HUES64 (cell line): ENCODE measurements at regions not wholly inside any gene's neighbourhood (a gene's known extent, or its start where the extent isn't known, plus 50 kb on each side); places are given as distances from the start of the nearest gene placed in this dataset.

Source experiments
- H3K27ac ChIP-seq: 2 replicates; pipeline ENCODE4 v1.7.0; 2013; ENCODE audit warnings: low read depth, low read length, inconsistent platforms
- H3K27me3 ChIP-seq: 2 replicates; pipeline ENCODE4 v1.6.1; 2013; ENCODE audit warnings: mild to moderate bottlenecking, low read length; ENCODE audit not compliant: insufficient read depth
- H3K36me3 ChIP-seq: 2 replicates; pipeline ENCODE4 v1.6.1; 2013; ENCODE audit warnings: mild to moderate bottlenecking, low read length; ENCODE audit not compliant: insufficient read depth
- H3K4me1 ChIP-seq: 2 replicates; pipeline ENCODE4 v1.6.1; 2013; ENCODE audit warnings: mild to moderate bottlenecking, low read length, moderate library complexity; ENCODE audit not compliant: insufficient read depth
- H3K4me3 ChIP-seq: 2 replicates; pipeline ENCODE4 v1.5.1; 2013; ENCODE audit warnings: mild to moderate bottlenecking, low read length, moderate library complexity
- H3K9ac ChIP-seq: 2 replicates; pipeline ENCODE4 v1.6.1; 2013; ENCODE audit warnings: mild to moderate bottlenecking, low read depth, low read length
- H3K9me3 ChIP-seq: 2 replicates; pipeline ENCODE4 v1.6.1; 2013; ENCODE audit warnings: low read depth, low read length; ENCODE audit not compliant: insufficient read depth
- WGBS: fragments of 150-250, 120-280 bp; methylation state at CpG from one replicate; pipeline ENCODE4 v1.1.7; 2013; ENCODE audit warnings: missing lambda C conversion rate; 5-methylcytosine and 5-hydroxymethylcytosine counted together

DNA sequence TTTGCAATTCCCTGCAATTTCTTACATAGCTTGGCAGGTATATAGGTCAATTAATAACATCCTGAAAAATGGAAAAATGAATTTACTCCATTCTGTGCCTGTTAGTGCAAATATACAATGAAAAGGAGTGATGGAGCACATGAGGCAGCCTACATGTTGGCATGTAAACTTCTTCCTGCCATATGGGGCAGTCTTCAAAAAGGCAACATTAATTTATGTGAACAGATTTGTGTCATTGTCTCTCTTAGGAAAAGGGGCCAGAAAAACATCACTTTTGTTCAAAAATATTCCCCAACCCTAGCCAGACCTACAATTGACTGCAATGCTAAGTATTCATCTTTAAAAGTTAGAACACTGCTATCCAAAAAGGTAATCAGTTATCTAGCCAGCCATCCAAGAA lies 332.2 kb downstream of the TBC1D4 start:
- Histone ChIP-seq H3K9ac (no peak overlapping the region), H3K4me1 (no peaks in the 10 kb centered on the region; the same call in 1 of the 2 replicates), H3K36me3 (no peaks in the 10 kb centered on the region), H3K27ac (no peak overlapping the region), H3K27me3 (no peaks in the 10 kb centered on the region), H3K4me3 (no peak overlapping the region), H3K9me3 (peaks cover 3% of the 10 kb centered on the region; the same call in 1 of the 2 replicates)

- H3K9me3 ChIP-seq, result peaks cover 3% of the 10 kb centered on the region; the same call in 1 of the 2 replicates
- H3K4me3 ChIP-seq, result no peak overlapping the region
- H3K27ac ChIP-seq, result no peak overlapping the region
- 75% methylated on average over 5 of the region's 5 CpGs for WGBS
- no peak overlapping the region for H3K9ac ChIP-seq
- H3K4me1 ChIP-seq, result no peaks in the 10 kb centered on the region; the same call in 1 of the 2 replicates
- no peaks in the 10 kb centered on the region for H3K27me3 ChIP-seq
- H3K36me3 ChIP-seq, result no peaks in the 10 kb centered on the region
These were observed 334.0 kb downstream of the TBC1D4 start for GRCh38 chr13:75147946-75148345.

DNA sequence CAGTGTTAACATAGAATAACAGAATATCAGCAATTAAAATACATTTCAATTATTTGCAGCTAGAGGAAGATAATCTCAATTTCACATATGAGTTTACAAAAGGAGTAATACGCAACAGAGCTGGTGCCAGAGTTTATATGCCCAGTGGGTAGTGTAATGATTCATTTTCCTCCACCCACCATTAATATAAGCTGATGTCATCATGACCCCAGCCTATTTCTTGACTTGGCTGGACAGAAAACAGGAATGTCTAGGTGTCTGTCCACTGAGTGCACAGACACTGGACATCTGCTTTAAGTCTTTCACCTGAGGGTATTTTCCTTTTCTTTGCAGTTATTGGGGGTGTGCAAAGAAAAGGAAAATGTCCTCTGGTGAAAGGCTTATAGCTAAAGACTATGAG lies 335.5 kb downstream of the TBC1D4 start:
- H3K9me3 ChIP-seq, result no peaks in the 10 kb centered on the region
- no peak overlapping the region for H3K9ac ChIP-seq
- H3K4me3 ChIP-seq, result no peak overlapping the region
- H3K4me1 ChIP-seq, result no peaks in the 10 kb centered on the region; the same call in 1 of the 2 replicates
- no peaks in the 10 kb centered on the region for H3K36me3 ChIP-seq
- no peak overlapping the region for H3K27ac ChIP-seq
- no peaks in the 10 kb centered on the region for H3K27me3 ChIP-seq
- no CpG with 5 or more reads among the region's 1 CpG for WGBS

- Histone ChIP-seq H3K27me3 (no peaks in the 10 kb centered on the region), H3K27ac (no peak overlapping the region), H3K9ac (no peak overlapping the region), H3K36me3 (no peaks in the 10 kb centered on the region), H3K4me3 (no peak overlapping the region), H3K4me1 (no peaks in the 10 kb centered on the region; the same call in 1 of the 2 replicates), H3K9me3 (no peaks in the 10 kb centered on the region)
- WGBS, result 98% methylated on average over 1 of the region's 1 CpG
These were observed 336.0 kb downstream of the TBC1D4 start for GRCh38 chr13:75145927-75146326.

GRCh38 chr13:75139291-75139690 lies 342.7 kb downstream of the TBC1D4 start:
- Histone ChIP-seq H3K27ac (no peak overlapping the region), H3K4me1 (no peaks in the 10 kb centered on the region), H3K9me3 (peaks cover 28% of the 10 kb centered on the region), H3K27me3 (no peaks in the 10 kb centered on the region), H3K9ac (no peak overlapping the region), H3K4me3 (no peak overlapping the region), H3K36me3 (no peaks in the 10 kb centered on the region)

GRCh38 chr13:75137911-75138571 lies 343.9 kb downstream of the TBC1D4 start:
- H3K9me3 ChIP-seq, result peaks cover 28% of the 10 kb centered on the region
- H3K4me1 ChIP-seq, result no peaks in the 10 kb centered on the region
- no peak overlapping the region for H3K27ac ChIP-seq
- no peaks in the 10 kb centered on the region for H3K27me3 ChIP-seq
- H3K4me3 ChIP-seq, result no peak overlapping the region
- H3K36me3 ChIP-seq, result no peaks in the 10 kb centered on the region
- WGBS, result 92% methylated on average over 3 of the region's 3 CpGs
- H3K9ac ChIP-seq, result no peak overlapping the region

DNA sequence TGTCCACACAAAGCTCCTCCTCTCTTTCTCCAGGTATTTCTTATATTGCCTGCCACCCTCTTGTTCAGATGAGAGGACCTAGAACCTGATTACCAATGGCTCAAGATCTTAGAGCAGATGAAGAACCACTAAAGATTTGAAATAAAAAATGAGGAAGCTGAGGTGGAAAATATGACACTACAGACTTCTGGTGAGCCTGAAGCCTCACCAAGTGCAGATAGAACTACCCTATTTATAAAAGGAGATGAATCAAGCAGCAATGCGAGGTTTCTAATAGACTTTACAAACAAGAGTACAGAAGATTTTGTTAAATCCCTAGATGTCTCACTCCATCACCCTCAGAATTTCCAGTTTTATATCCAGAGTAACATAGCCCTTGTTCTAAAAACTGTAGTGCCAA lies 345.8 kb downstream of the TBC1D4 start:
- Histone ChIP-seq H3K4me1 (no peaks in the 10 kb centered on the region), H3K27me3 (no peaks in the 10 kb centered on the region), H3K9ac (no peak overlapping the region), H3K36me3 (no peaks in the 10 kb centered on the region), H3K9me3 (peaks cover 28% of the 10 kb centered on the region), H3K4me3 (no peak overlapping the region), H3K27ac (no peak overlapping the region)
- 100% methylated on average over 1 of the region's 1 CpG for WGBS

DNA sequence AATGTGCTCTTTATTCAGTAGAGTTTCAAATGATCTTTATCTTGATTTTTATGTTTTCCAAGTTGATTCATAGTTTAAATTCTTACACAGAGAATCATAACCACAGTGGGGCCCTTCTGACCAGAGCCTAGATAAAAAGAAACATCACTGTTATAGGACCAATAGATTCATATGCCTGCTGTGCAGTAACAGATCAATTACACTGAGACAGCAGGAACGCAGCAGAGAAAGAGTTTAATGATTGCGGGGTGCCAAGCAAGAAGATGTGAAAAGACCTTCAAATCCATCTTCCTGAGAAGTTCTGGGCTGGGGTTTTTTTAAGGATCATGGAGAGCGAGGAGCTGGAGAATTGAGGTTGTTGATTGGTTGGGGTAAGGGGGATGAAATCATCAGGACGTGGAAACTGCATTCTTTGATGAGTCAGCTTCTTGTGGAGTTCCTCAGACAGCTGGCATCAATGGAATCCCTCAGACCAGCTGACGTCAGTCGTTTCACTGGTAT lies 346.6 kb downstream of the TBC1D4 start:
- H3K27me3 ChIP-seq, result no peaks in the 10 kb centered on the region
- H3K9me3 ChIP-seq, result peaks cover 28% of the 10 kb centered on the region
- H3K36me3 ChIP-seq, result no peaks in the 10 kb centered on the region
- H3K4me3 ChIP-seq, result no peak overlapping the region
- no peaks in the 10 kb centered on the region for H3K4me1 ChIP-seq
- H3K27ac ChIP-seq, result no peak overlapping the region
- 77% methylated on average over 4 of the region's 6 CpGs for WGBS
- H3K9ac ChIP-seq, result no peak overlapping the region

DNA sequence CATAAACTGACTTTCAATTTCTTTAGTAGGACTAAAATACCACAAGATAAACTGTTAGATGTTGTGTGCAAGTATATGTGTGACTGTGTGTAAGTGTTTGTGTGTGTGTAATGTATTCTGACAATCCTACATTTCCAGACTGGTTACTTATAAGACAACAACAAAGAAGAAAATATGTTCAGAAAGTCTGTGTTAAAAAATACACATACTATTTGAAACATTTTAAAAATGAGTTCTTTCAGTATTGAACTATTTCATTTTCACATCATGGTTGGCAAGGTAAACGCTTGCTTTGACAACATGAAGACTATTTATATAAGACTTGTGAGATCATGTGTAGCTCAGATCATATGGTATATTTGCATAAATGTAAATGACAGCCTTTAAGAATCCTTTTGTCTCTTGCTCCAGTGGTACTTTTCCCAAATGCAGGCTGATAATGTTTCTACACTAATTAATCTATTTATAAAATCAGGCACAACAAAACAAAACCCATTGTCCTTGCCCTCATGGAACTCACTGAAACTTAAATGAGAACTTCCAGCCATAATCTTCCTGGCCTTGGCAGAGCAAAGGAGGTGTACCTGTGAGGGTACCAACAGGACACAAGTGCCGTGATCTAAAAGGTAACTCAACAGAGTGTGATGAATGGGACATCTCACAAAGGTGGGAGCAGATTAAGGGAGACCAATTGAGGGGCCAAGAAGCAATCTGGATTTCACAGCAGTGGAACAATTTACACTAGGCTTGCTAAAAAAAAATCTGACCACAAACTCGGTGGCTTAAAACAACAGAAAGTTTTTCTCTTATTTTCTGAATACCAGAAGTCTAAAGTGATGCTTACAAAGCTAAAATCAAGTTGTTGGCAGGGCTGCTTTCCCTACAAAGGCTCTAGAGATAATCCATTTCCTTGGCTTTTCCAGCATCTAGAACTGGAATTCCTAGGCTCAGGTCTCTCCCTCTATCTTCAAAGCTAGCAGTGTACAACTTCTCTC lies 349.0 kb downstream of the TBC1D4 start:
- Histone ChIP-seq H3K9ac (no peak overlapping the region), H3K9me3 (peaks cover 13% of the 10 kb centered on the region; the same call in 1 of the 2 replicates), H3K27ac (no peak overlapping the region), H3K4me1 (no peaks in the 10 kb centered on the region), H3K27me3 (no peaks in the 10 kb centered on the region), H3K36me3 (no peaks in the 10 kb centered on the region), H3K4me3 (no peak overlapping the region)
- 95% methylated on average over 2 of the region's 3 CpGs for WGBS

- H3K9me3 ChIP-seq, result no peaks in the 10 kb centered on the region
- no peak overlapping the region for H3K4me3 ChIP-seq
- no peaks in the 10 kb centered on the region for H3K27me3 ChIP-seq
- H3K4me1 ChIP-seq, result no peaks in the 10 kb centered on the region
- 89% methylated on average over 1 of the region's 1 CpG for WGBS
- H3K36me3 ChIP-seq, result no peaks in the 10 kb centered on the region
- H3K27ac ChIP-seq, result no peak overlapping the region
- no peak overlapping the region for H3K9ac ChIP-seq
These were observed 352.6 kb downstream of the TBC1D4 start for GRCh38 chr13:75129331-75129730.

DNA sequence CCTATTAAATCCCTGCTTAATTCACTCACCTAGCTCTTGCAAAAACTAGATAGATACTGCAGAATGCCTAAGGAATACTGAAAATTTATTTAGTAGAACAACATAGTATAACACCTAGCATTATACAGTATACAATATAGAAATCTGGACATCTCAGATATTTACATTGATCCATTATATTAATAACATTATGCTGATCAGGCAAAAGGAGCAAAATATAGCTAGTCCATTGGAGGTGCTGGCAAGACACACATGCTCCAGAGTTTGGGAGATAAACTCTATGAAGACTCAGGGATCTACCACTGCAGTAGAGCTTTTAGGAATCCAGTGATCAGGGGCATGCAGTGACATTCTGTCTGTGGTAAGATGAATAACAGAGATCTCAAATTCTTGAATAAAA lies 357.6 kb downstream of the TBC1D4 start:
- Histone ChIP-seq H3K27me3 (no peaks in the 10 kb centered on the region), H3K4me1 (no peaks in the 10 kb centered on the region), H3K4me3 (no peak overlapping the region), H3K36me3 (no peaks in the 10 kb centered on the region), H3K27ac (no peak overlapping the region), H3K9me3 (no peaks in the 10 kb centered on the region), H3K9ac (no peak overlapping the region)
